Tibial nerve (tissue), 4 donors: ENCODE measurements at regions not wholly inside any gene's neighbourhood (a gene's known extent, or its start where the extent isn't known, plus 50 kb on each side); places are given as distances from the start of the nearest gene placed in this dataset.

Experiments
- DNase-seq, 2 donors: peaks; one replicate each; pipeline ENCODE4 v3.0.0-alpha.2; 2019; ENCODE audit warnings: low spot score in 2 of 2
- H3K27ac ChIP-seq, 4 donors: fragments of 200-600 bp; sonication (generic) in 3 of 4; one replicate each; pipeline ENCODE4 v1.5.1; 2017 to 2019; ENCODE audit warnings: mild to moderate bottlenecking in 1 of 4
- H3K27me3 ChIP-seq, 2 donors: fragments of 200-600 bp; sonication (generic) in 1 of 2; one replicate each; pipeline versions ENCODE4 v1.5.1 to v1.6.0; 2017 to 2019
- H3K36me3 ChIP-seq, 3 donors: fragments of 200-600 bp; sonication (generic); one replicate each; pipeline ENCODE4 v1.5.1; 2018 to 2019
- H3K4me1 ChIP-seq, 4 donors: fragments of 200-600 bp; sonication (generic) in 3 of 4; one replicate each; pipeline ENCODE4 v1.5.1; 2017 to 2019
- H3K4me3 ChIP-seq, 4 donors: fragments of 200-600 bp; sonication (generic) in 3 of 4; one replicate each; pipeline ENCODE4 v1.5.1; 2017 to 2019; ENCODE audit warnings: mild to moderate bottlenecking in 1 of 4, moderate library complexity in 1 of 4
- H3K9me3 ChIP-seq, 4 donors: fragments of 200-600 bp; sonication (generic) in 3 of 4; one replicate each; pipeline ENCODE4 v1.5.1; 2017 to 2019
- EP300 ChIP-seq, 2 donors: sonication (generic); formaldehyde crosslinking; IDR thresholded peaks; one replicate each; pipeline ENCODE4 v1.6.1; 2017; ENCODE audit warnings: antibody characterized with exemption in 2 of 2, mild to moderate bottlenecking in 1 of 2
- POLR2A ChIP-seq, 2 donors: fragments of 450-650 bp; IDR thresholded peaks; one replicate each; pipeline ENCODE4 v1.6.1; 2017; ENCODE audit warnings: antibody characterized with exemption in 2 of 2, mild to moderate bottlenecking in 2 of 2, moderate library complexity in 2 of 2
- WGBS, 2 donors: methylation state at CpG; one replicate each; pipeline ENCODE4 v1.1.5; 2018; 5-methylcytosine and 5-hydroxymethylcytosine counted together
- TF ChIP-seq, protein P1 (sequence below), 5 experiments: fragments of 200-600 bp in 3 of 5; fragments of 450-650 bp in 2 of 5; sonication (generic) in 3 of 5; IDR thresholded peaks; one replicate each; pipeline ENCODE4 v1.5.1; 2016 to 2019; ENCODE audit warnings: antibody characterized with exemption in 5 of 5, mild to moderate bottlenecking in 3 of 5, moderate library complexity in 2 of 5

DNA sequence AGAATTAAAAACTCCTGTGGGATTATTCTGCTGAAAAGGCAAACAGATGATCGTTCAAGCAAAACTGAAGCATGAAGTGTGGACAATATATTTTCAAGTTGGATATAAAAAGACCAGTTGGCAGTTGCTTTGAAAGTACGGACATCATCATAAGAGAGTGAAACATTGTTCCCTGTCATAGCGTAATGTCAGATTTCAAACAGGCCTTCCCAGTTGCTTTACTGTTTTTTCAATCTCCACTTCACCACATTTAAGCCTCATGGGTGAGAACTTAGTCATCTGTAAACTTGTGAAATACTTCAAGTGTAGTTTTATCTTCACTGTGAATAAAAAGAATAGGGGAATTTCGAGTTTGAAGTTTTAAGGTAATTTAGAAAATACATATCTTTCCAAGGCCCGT, 435.1 kb upstream of the CNTN3 start:
- 56 to 66% methylated on average over 5 of the region's 5 CpGs for WGBS, 2 donors
- no peaks in the 10 kb centered on the region for H3K9me3 ChIP-seq
- no peak for DNase-seq
- no peaks in the 10 kb centered on the region for H3K27me3 ChIP-seq
- TF ChIP-seq POLR2A (IDR thresholded peaks at IDR 0.05), result no peak
- no peak for TF ChIP-seq EP300 (IDR thresholded peaks at IDR 0.05)
- TF ChIP-seq, protein P1, sequence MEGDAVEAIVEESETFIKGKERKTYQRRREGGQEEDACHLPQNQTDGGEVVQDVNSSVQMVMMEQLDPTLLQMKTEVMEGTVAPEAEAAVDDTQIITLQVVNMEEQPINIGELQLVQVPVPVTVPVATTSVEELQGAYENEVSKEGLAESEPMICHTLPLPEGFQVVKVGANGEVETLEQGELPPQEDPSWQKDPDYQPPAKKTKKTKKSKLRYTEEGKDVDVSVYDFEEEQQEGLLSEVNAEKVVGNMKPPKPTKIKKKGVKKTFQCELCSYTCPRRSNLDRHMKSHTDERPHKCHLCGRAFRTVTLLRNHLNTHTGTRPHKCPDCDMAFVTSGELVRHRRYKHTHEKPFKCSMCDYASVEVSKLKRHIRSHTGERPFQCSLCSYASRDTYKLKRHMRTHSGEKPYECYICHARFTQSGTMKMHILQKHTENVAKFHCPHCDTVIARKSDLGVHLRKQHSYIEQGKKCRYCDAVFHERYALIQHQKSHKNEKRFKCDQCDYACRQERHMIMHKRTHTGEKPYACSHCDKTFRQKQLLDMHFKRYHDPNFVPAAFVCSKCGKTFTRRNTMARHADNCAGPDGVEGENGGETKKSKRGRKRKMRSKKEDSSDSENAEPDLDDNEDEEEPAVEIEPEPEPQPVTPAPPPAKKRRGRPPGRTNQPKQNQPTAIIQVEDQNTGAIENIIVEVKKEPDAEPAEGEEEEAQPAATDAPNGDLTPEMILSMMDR (IDR thresholded peaks at IDR 0.05), result no peak
- no peak overlapping the region for H3K4me3 ChIP-seq
- H3K36me3 ChIP-seq, result no peaks in the 10 kb centered on the region
- H3K4me1 ChIP-seq, result no peaks in the 10 kb centered on the region
- no peak overlapping the region for H3K27ac ChIP-seq

- no peaks in the 10 kb centered on the region for H3K36me3 ChIP-seq
- no peak overlapping the region for H3K4me3 ChIP-seq
- DNase-seq, result no peak
- no peak for TF ChIP-seq POLR2A (IDR thresholded peaks at IDR 0.05)
- no peak for TF ChIP-seq EP300 (IDR thresholded peaks at IDR 0.05)
- TF ChIP-seq, protein P1 (IDR thresholded peaks at IDR 0.05), result no peak
- no peak overlapping the region for H3K27ac ChIP-seq
- no peaks in the 10 kb centered on the region for H3K4me1 ChIP-seq
- H3K9me3 ChIP-seq, result no peaks in the 10 kb centered on the region
- 79 to 86% methylated on average over 1 of the region's 1 CpG for WGBS, 2 donors
- H3K27me3 ChIP-seq, result no peaks in the 10 kb centered on the region
Observed at GRCh38 chr3:75059120-75059519, 444.7 kb upstream of the CNTN3 start.

- WGBS, 2 donors, result 78 to 85% methylated on average over 2 of the region's 2 CpGs
- H3K27ac ChIP-seq, result no peak overlapping the region
- H3K4me3 ChIP-seq, result no peak overlapping the region
- TF ChIP-seq POLR2A (IDR thresholded peaks at IDR 0.05) (no peak), EP300 (IDR thresholded peaks at IDR 0.05) (no peak)
- TF ChIP-seq, protein P1 (IDR thresholded peaks at IDR 0.05), result no peak
- peaks cover 0 to 4% (median 0%) of the 10 kb centered on the region in 4 donors for H3K9me3 ChIP-seq
- no peaks in the 10 kb centered on the region for H3K27me3 ChIP-seq
- H3K36me3 ChIP-seq, result no peaks in the 10 kb centered on the region
- H3K4me1 ChIP-seq, result no peaks in the 10 kb centered on the region
- DNase-seq, result no peak
Observed at GRCh38 chr3:75061806-75062205, 447.3 kb upstream of the CNTN3 start.

DNA sequence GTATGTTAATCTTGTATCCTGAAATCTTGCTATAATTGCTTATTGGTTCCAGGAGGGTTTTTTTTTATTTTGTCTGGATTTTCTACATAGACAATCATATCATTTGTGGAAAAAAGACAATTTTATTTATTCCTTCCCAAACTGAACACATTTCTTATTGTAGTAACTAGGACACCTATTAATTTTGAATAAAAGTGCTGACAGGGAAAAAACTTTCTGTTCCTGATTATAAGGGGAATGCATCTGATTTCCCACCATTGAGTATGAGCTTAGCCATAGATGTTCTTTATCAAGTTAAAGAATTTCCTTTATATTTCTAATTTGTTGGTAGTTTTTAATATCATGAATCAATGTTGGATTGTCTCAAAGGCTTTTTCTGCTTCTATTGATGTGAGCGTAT, 460.7 kb upstream of the CNTN3 start:
- H3K36me3 ChIP-seq, result no peaks in the 10 kb centered on the region
- no peaks in the 10 kb centered on the region for H3K4me1 ChIP-seq
- no peak overlapping the region for H3K4me3 ChIP-seq
- WGBS, 2 donors, result 95 to 98% methylated on average over 1 of the region's 1 CpG
- no peaks in the 10 kb centered on the region for H3K27me3 ChIP-seq
- H3K27ac ChIP-seq, result no peak overlapping the region
- TF ChIP-seq, protein P1 (IDR thresholded peaks at IDR 0.05), result no peak
- TF ChIP-seq EP300 (IDR thresholded peaks at IDR 0.05) (no peak), POLR2A (IDR thresholded peaks at IDR 0.05) (no peak)
- no peak for DNase-seq
- H3K9me3 ChIP-seq, result peaks cover 0 to 8% (median 0%) of the 10 kb centered on the region in 4 donors

- no peak for DNase-seq
- Histone ChIP-seq H3K4me3 (no peak overlapping the region), H3K27ac (no peak overlapping the region), H3K9me3 (peaks cover 0 to 8% (median 0%) of the 10 kb centered on the region in 4 donors), H3K36me3 (no peaks in the 10 kb centered on the region), H3K4me1 (no peaks in the 10 kb centered on the region), H3K27me3 (no peaks in the 10 kb centered on the region)
- TF ChIP-seq EP300 (IDR thresholded peaks at IDR 0.05) (no peak), POLR2A (IDR thresholded peaks at IDR 0.05) (no peak)
- TF ChIP-seq, protein P1 (IDR thresholded peaks at IDR 0.05), result no peak
- 84 to 89% methylated on average over 2 of the region's 2 CpGs for WGBS, 2 donors
Observed at GRCh38 chr3:75076481-75076880, 462.0 kb upstream of the CNTN3 start.
